Activated CD4-positive, alpha-beta T cell treated with anti-CD3 and anti-CD28 coated beads, Interleukin-2, amount 50 U/mL, for 48 hours (primary cell): ENCODE measurements at regions not wholly inside any gene's neighbourhood (a gene's known extent, or its start where the extent isn't known, plus 50 kb on each side); places are given as distances from the start of the nearest gene placed in this dataset.

Experiments
- DNase-seq, 2 experiments: peaks; one replicate each; pipeline ENCODE4 v3.0.0-alpha.2; 2020

- no peak for DNase-seq
Measured at GRCh38 chr1:182147136-182147820, 85.8 kb upstream of the ZNF648 start.

GRCh38 chr1:182146286-182146685, 84.8 kb upstream of the ZNF648 start:
- DNase-seq, result no peak

- no peak for DNase-seq
Measured at GRCh38 chr1:182145441-182145840, 83.9 kb upstream of the ZNF648 start.

- no peak for DNase-seq
Measured at GRCh38 chr1:182144646-182145030, 83.1 kb upstream of the ZNF648 start.

GRCh38 chr1:182143825-182144645, 82.5 kb upstream of the ZNF648 start:
- no peak for DNase-seq

GRCh38 chr1:182143154-182143657, 81.7 kb upstream of the ZNF648 start:
- peak; percentile 94 to 95 for DNase-seq

- no peak for DNase-seq
Measured at GRCh38 chr1:182142621-182143020, 81.1 kb upstream of the ZNF648 start.

GRCh38 chr1:182141040-182141439, 79.5 kb upstream of the ZNF648 start:
- DNase-seq, result no peak

- no peak for DNase-seq
Measured at GRCh38 chr1:182139496-182139895, 78.0 kb upstream of the ZNF648 start.

- DNase-seq, result no peak
Measured at GRCh38 chr1:182137546-182137945, 76.0 kb upstream of the ZNF648 start.

GRCh38 chr1:182135946-182136345, 74.4 kb upstream of the ZNF648 start:
- no peak for DNase-seq

- no peak for DNase-seq
Measured at GRCh38 chr1:182134257-182134656, 72.7 kb upstream of the ZNF648 start.

GRCh38 chr1:182133181-182133580, 71.7 kb upstream of the ZNF648 start:
- no peak for DNase-seq

- DNase-seq, result no peak
Measured at GRCh38 chr1:182129398-182129797, 67.9 kb upstream of the ZNF648 start.

GRCh38 chr1:182128502-182128901, 67.0 kb upstream of the ZNF648 start:
- no peak for DNase-seq

GRCh38 chr1:182127656-182128055, 66.1 kb upstream of the ZNF648 start:
- DNase-seq, result no peak

- DNase-seq, result no peak
Measured at GRCh38 chr1:182126272-182126800, 64.8 kb upstream of the ZNF648 start.

- no peak for DNase-seq
Measured at GRCh38 chr1:182122913-182123260, 61.4 kb upstream of the ZNF648 start.

- DNase-seq, result no peak
Measured at GRCh38 chr1:182122256-182122912, 60.9 kb upstream of the ZNF648 start.

GRCh38 chr1:182121787-182122186, 60.3 kb upstream of the ZNF648 start:
- no peak for DNase-seq

GRCh38 chr1:182120411-182121258, 59.1 kb upstream of the ZNF648 start:
- DNase-seq, result no peak

GRCh38 chr1:182119631-182120030, 58.1 kb upstream of the ZNF648 start:
- no peak for DNase-seq

GRCh38 chr1:182118851-182119250, 57.3 kb upstream of the ZNF648 start:
- DNase-seq, result no peak
